Esophagus muscularis mucosa (tissue), 4 donors: ENCODE measurements at regions not wholly inside any gene's neighbourhood (a gene's known extent, or its start where the extent isn't known, plus 50 kb on each side); places are given as distances from the start of the nearest gene placed in this dataset.

Source experiments
- EP300 ChIP-seq: sonication (generic); formaldehyde crosslinking; IDR thresholded peaks from one replicate; pipeline ENCODE4 v1.6.1; 2017; ENCODE audit warnings: antibody characterized with exemption
- POLR2A ChIP-seq: fragments of 450-650 bp; IDR thresholded peaks from one replicate; pipeline ENCODE4 v1.6.1; 2017; ENCODE audit warnings: antibody characterized with exemption, moderate library complexity, mild to moderate bottlenecking, low read depth
- POLR2AphosphoS5 ChIP-seq, 2 donors: sonication (generic); formaldehyde crosslinking; IDR thresholded peaks; one replicate each; pipeline ENCODE4 v1.6.1; 2017; ENCODE audit warnings: antibody characterized with exemption in 2 of 2
- TF ChIP-seq, protein P1 (sequence below), 3 experiments: fragments of 200-600 bp in 2 of 3; fragments of 450-650 bp in 1 of 3; sonication (generic) in 2 of 3; IDR thresholded peaks; one replicate each; pipeline ENCODE4 v1.5.1; 2017 to 2019; ENCODE audit warnings: antibody characterized with exemption in 3 of 3, mild to moderate bottlenecking in 2 of 3, moderate library complexity in 1 of 3

GRCh38 chr22:48287031-48287430, 1524.6 kb downstream of the TBC1D22A start:
- TF ChIP-seq, protein P1, sequence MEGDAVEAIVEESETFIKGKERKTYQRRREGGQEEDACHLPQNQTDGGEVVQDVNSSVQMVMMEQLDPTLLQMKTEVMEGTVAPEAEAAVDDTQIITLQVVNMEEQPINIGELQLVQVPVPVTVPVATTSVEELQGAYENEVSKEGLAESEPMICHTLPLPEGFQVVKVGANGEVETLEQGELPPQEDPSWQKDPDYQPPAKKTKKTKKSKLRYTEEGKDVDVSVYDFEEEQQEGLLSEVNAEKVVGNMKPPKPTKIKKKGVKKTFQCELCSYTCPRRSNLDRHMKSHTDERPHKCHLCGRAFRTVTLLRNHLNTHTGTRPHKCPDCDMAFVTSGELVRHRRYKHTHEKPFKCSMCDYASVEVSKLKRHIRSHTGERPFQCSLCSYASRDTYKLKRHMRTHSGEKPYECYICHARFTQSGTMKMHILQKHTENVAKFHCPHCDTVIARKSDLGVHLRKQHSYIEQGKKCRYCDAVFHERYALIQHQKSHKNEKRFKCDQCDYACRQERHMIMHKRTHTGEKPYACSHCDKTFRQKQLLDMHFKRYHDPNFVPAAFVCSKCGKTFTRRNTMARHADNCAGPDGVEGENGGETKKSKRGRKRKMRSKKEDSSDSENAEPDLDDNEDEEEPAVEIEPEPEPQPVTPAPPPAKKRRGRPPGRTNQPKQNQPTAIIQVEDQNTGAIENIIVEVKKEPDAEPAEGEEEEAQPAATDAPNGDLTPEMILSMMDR (IDR thresholded peaks at IDR 0.05), result no peak
- TF ChIP-seq POLR2A (no peak), POLR2AphosphoS5 (IDR thresholded peaks at IDR 0.05) (no peak), EP300 (no peak)
